Adrenal gland (tissue), 5 donors: ENCODE measurements at regions not wholly inside any gene's neighbourhood (a gene's known extent, or its start where the extent isn't known, plus 50 kb on each side); places are given as distances from the start of the nearest gene placed in this dataset.

ENCODE experiments used
- POLR2A ChIP-seq, 2 donors: fragments of 450-650 bp; IDR thresholded peaks; one replicate each; pipeline ENCODE4 v1.6.1; 2017; ENCODE audit warnings: antibody characterized with exemption in 2 of 2, mild to moderate bottlenecking in 2 of 2, moderate library complexity in 1 of 2
- TF ChIP-seq, protein P1 (sequence below), 6 experiments: fragments of 450-650 bp in 4 of 6; fragments of 200-600 bp in 2 of 6; sonication (generic) in 1 of 6; IDR thresholded peaks; 1 replicate in 5 of 6; 2 replicates in 1 of 6; pipeline versions ENCODE4 v1.5.1 to v1.8.0; 2016 to 2021; ENCODE audit warnings: antibody characterized with exemption in 6 of 6, mild to moderate bottlenecking in 2 of 6, moderate library complexity in 1 of 6
- donor health status: DM: no; HTN: no; CAD: no.

DNA sequence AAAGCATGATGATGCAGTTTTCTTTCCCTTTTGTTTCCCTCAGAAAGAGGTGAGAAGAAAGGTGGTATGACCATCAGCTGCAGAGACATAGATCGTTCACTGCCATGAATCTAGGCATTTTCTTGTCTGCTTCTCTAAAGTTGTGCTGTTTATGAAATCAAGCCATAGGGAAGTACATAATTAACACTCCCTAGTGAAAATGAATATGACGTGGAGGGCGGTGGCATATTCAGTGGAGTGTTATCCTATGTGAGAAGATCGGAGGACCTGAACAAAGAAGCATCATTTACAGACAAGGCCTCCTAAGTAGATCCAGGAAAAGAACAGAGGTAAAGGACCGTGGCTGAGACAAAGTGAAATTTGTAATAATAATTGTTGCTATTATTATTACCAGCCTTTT lies 509.0 kb upstream of the SLC39A10 start:
- TF ChIP-seq, protein P1, sequence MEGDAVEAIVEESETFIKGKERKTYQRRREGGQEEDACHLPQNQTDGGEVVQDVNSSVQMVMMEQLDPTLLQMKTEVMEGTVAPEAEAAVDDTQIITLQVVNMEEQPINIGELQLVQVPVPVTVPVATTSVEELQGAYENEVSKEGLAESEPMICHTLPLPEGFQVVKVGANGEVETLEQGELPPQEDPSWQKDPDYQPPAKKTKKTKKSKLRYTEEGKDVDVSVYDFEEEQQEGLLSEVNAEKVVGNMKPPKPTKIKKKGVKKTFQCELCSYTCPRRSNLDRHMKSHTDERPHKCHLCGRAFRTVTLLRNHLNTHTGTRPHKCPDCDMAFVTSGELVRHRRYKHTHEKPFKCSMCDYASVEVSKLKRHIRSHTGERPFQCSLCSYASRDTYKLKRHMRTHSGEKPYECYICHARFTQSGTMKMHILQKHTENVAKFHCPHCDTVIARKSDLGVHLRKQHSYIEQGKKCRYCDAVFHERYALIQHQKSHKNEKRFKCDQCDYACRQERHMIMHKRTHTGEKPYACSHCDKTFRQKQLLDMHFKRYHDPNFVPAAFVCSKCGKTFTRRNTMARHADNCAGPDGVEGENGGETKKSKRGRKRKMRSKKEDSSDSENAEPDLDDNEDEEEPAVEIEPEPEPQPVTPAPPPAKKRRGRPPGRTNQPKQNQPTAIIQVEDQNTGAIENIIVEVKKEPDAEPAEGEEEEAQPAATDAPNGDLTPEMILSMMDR (IDR thresholded peaks at IDR 0.05): no peak
- TF ChIP-seq POLR2A (IDR thresholded peaks at IDR 0.05): no peak
